ENCODE measurements at regions not wholly inside any gene's neighbourhood (a gene's known extent, or its start where the extent isn't known, plus 50 kb on each side); places are given as distances from the start of the nearest gene placed in this dataset.
A peak's percentile ranks its signal among the peaks of the same experiment; 100 is the strongest.

GRCh38 chr20:39112178-39112743, 150.1 kb downstream of the DHX35 start:
- DNase-seq (ENCODE audit: extremely low read depth, low read depth), result no peak
- peak; percentile 47 for TF ChIP-seq CTCF (IDR thresholded peaks at IDR 0.05; ENCODE audit: low read depth, low read length)

- no peak for DNase-seq (ENCODE audit: extremely low read depth, low read depth)
- no peak for TF ChIP-seq CTCF (IDR thresholded peaks at IDR 0.05; ENCODE audit: low read depth, low read length)
Measured at GRCh38 chr20:39111359-39112177, 149.4 kb downstream of the DHX35 start.

GRCh38 chr20:39110819-39111136, 148.6 kb downstream of the DHX35 start:
- TF ChIP-seq CTCF (IDR thresholded peaks at IDR 0.05; ENCODE audit: low read depth, low read length), result no peak
- DNase-seq (ENCODE audit: extremely low read depth, low read depth), result no peak

GRCh38 chr20:39109933-39110818, 148.0 kb downstream of the DHX35 start:
- no peak for TF ChIP-seq CTCF (IDR thresholded peaks at IDR 0.05; ENCODE audit: low read depth, low read length)
- DNase-seq (ENCODE audit: extremely low read depth, low read depth), result no peak

GRCh38 chr20:39108746-39109145, 146.6 kb downstream of the DHX35 start:
- no peak for TF ChIP-seq CTCF (IDR thresholded peaks at IDR 0.05; ENCODE audit: low read depth, low read length)
- no peak for DNase-seq (ENCODE audit: extremely low read depth, low read depth)

GRCh38 chr20:39107741-39108140, 145.6 kb downstream of the DHX35 start:
- no peak for DNase-seq (ENCODE audit: extremely low read depth, low read depth)
- no peak for TF ChIP-seq CTCF (IDR thresholded peaks at IDR 0.05; ENCODE audit: low read depth, low read length)

GRCh38 chr20:39106791-39107190, 144.6 kb downstream of the DHX35 start:
- TF ChIP-seq CTCF (IDR thresholded peaks at IDR 0.05; ENCODE audit: low read depth, low read length), result no peak
- DNase-seq (ENCODE audit: extremely low read depth, low read depth), result no peak
